ENCODE measurements at regions not wholly inside any gene's neighbourhood (a gene's known extent, or its start where the extent isn't known, plus 50 kb on each side); places are given as distances from the start of the nearest gene placed in this dataset.

DNA sequence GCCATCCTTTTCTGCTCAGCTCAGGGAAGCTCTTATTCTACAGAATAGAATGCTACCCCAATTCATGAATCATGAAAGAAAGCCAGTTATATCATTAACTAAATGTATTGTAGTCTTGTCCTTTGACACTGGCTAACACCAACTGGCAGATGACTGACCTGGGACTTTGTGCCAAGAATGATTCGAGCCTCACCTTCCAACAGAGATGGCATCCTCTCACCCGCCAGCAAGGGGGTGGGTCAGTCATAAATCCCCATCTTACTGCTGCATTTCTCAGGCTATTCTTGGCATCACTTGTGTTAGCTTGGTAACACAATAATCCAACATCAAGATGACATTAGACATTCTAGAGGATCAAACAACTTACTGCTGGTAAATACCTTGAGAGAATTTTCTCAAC is 1239.8 kb upstream of the MIR17HG start:
- no peak overlapping the region for H3K27ac ChIP-seq (replicated peaks)
- no peak for TF ChIP-seq CTCF (IDR thresholded peaks at IDR 0.05; ENCODE audit: borderline replicate concordance)
- no peak for DNase-seq
- H3K4me3 ChIP-seq = no peak overlapping the region
- no peaks in the 10 kb centered on the region for H3K4me1 ChIP-seq
- H3K27me3 ChIP-seq (ENCODE audit: low read depth) = no peaks in the 10 kb centered on the region
- H3K36me3 ChIP-seq = no peaks in the 10 kb centered on the region
- intact Hi-C loops (cut with micrococcal nuclease) = no loop called here
- H3K9me3 ChIP-seq (replicated peaks) = peaks cover 6% of the 10 kb centered on the region

- Histone ChIP-seq H3K4me1 (no peaks in the 10 kb centered on the region), H3K27me3 (ENCODE audit: low read depth) (no peaks in the 10 kb centered on the region)
These were observed 1238.9 kb upstream of the MIR17HG start for GRCh38 chr13:90108547-90108946.

GRCh38 chr13:90116121-90116520 is 1231.4 kb upstream of the MIR17HG start:
- TF ChIP-seq CTCF (IDR thresholded peaks at IDR 0.05; ENCODE audit: borderline replicate concordance) = no peak
- Histone ChIP-seq H3K9me3 (replicated peaks) (peaks cover 3% of the 10 kb centered on the region), H3K27me3 (ENCODE audit: low read depth) (no peaks in the 10 kb centered on the region), H3K27ac (replicated peaks) (no peak overlapping the region), H3K4me3 (no peak overlapping the region), H3K4me1 (peaks cover under 1% of the 10 kb centered on the region), H3K36me3 (no peaks in the 10 kb centered on the region)
- no peak for DNase-seq
- intact Hi-C loops (cut with micrococcal nuclease) = no loop called here

More at GRCh38 chr13:90108547-90108946, 1238.9 kb upstream of the MIR17HG start:
- DNase-seq = no peak
- TF ChIP-seq CTCF (IDR thresholded peaks at IDR 0.05; ENCODE audit: borderline replicate concordance) = no peak
- intact Hi-C loops (cut with micrococcal nuclease) = no loop called here
- Histone ChIP-seq H3K36me3 (no peaks in the 10 kb centered on the region), H3K4me3 (no peak overlapping the region), H3K27ac (replicated peaks) (no peak overlapping the region), H3K9me3 (replicated peaks) (no peaks in the 10 kb centered on the region)

DNA sequence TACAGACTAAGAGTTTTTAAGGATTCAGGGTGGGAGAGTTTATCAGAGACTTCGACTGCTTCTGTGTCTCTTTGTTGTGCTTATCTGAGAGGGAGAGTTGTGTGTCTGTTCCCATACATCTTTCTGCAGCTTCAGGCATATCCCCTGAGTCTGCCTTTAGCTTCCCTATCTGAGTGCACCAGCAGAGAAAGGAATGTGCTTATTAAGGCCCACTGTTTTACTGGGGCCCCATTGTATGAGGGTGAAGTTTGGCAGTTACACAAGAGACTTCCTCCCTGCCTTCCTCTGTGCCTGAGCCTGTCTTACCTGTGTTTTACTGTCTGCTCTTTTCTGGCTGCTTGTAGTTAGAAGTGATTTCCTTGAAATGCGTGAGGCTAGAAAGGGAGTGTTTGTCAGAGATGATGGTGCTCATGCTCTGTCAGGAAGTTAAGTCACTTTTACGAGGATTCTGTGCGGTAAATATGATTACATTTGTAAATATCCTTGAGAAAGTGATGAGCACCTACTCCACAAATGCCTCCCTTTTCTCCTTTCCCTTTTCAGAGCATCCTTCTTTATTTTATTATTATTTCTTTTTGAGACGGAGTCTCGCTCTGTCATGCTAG is 1228.9 kb upstream of the MIR17HG start:
- Histone ChIP-seq H3K9me3 (replicated peaks) (peaks cover 3% of the 10 kb centered on the region), H3K4me1 (peaks cover 3% of the 10 kb centered on the region), H3K27me3 (ENCODE audit: low read depth) (no peaks in the 10 kb centered on the region), H3K4me3 (no peak overlapping the region), H3K27ac (replicated peaks) (no peak overlapping the region), H3K36me3 (no peaks in the 10 kb centered on the region)
- TF ChIP-seq CTCF (IDR thresholded peaks at IDR 0.05; ENCODE audit: borderline replicate concordance) = no peak
- intact Hi-C loops (cut with micrococcal nuclease) = no loop called here
- DNase-seq = no peak

DNA sequence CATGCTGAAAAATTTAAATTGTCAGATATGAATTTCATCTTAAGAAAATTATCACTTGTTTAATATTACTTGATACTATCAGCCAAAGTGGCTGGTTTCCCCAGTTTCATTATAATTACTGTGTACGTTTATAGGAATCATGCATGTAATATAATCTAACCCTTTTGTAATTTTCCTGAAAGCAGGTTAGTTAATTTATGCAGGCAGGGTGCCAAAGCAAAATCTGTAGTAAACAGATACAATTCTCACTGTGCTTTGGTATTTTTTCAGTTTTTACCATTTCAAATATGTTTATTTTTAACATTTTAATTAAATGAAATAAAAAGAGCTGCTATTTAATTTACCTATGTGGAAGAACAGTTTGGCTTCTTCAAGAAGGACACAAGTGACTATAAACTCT is 1227.5 kb upstream of the MIR17HG start:
- H3K27me3 ChIP-seq (ENCODE audit: low read depth) = no peaks in the 10 kb centered on the region
- no peak overlapping the region for H3K27ac ChIP-seq (replicated peaks)
- TF ChIP-seq CTCF (IDR thresholded peaks at IDR 0.05; ENCODE audit: borderline replicate concordance) = no peak
- DNase-seq = no peak
- peaks cover 3% of the 10 kb centered on the region for H3K4me1 ChIP-seq
- intact Hi-C loops (cut with micrococcal nuclease) = no loop called here
- peaks cover 3% of the 10 kb centered on the region for H3K9me3 ChIP-seq (replicated peaks)
- no peaks in the 10 kb centered on the region for H3K36me3 ChIP-seq
- H3K4me3 ChIP-seq = no peak overlapping the region

All from left ventricle myocardium inferior (tissue), 1 donor.